Erythroblast (primary cell): ENCODE measurements at regions not wholly inside any gene's neighbourhood (a gene's known extent, or its start where the extent isn't known, plus 50 kb on each side); places are given as distances from the start of the nearest gene placed in this dataset.
"Not testable (repeated sequence)": the region's sequence is repeated elsewhere in the genome, so short reads cannot be mapped to it uniquely, and the experiment has no call there.

Source experiments
- DNase-seq, 2 experiments: peaks; one replicate each; lab custom pipeline; 2025; lab: John Stamatoyannopoulos, UW
- GATA1 ChIP-seq: IDR thresholded peaks from 2 replicates; pipeline ENCODE4 v1.6.1; 2011; ENCODE audit warnings: low read depth, mild to moderate bottlenecking, control low read depth, low read length, moderate library complexity
- POLR2A ChIP-seq: IDR thresholded peaks from 2 replicates; pipeline ENCODE4 v1.6.1; 2011; ENCODE audit warnings: mild to moderate bottlenecking, low read length

DNA sequence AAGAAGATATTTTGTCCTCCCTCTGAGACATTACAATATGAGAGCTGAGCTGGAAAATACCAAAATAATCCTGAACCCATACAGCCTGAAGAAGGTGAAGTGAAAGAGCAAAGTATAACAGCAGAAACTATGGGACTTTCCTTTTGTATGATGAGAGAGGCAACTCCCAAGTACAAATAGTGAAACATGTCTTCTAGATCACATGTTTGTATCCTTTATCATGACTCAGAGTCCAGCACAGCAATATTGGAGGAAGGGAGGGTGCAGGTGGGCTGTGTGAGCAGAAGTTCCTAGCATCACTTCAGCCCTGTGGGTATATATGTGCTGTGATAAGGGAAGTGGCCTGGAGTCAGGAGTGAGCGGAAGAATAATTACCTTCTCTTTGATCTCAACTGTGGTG is 265.6 kb upstream of the NRXN1 start:
- no peak for DNase-seq
- TF ChIP-seq POLR2A: no peak
- TF ChIP-seq GATA1: no peak

GRCh38 chr2:51293566-51294200 is 261.8 kb upstream of the NRXN1 start:
- DNase-seq: no peak
- TF ChIP-seq GATA1: no peak
- no peak for TF ChIP-seq POLR2A

- TF ChIP-seq GATA1 (no peak), POLR2A (no peak)
- no peak for DNase-seq
Measured at GRCh38 chr2:51291762-51292551, 260.0 kb upstream of the NRXN1 start.

GRCh38 chr2:51290725-51291124 is 258.8 kb upstream of the NRXN1 start:
- DNase-seq: no peak
- TF ChIP-seq POLR2A (no peak), GATA1 (no peak)

DNA sequence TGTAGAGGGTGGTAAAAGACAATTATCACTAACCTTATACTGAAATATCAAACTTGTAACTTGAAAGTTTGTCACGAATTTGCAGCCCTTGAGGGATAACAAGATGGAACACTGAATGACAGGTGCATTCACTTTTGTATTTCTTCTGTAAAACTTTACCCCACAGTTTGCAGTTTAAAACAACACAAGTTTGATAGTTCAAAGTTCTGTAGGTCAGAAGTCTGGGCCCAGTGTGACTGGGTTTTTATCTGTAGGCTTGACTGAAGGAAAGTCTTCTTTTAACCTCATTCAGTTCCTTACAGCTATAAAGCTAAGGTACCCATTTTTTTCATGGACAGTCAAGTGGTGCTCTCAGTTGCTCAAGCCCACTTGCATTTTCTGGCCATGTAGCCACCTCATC is 257.1 kb upstream of the NRXN1 start:
- no peak for TF ChIP-seq POLR2A
- TF ChIP-seq GATA1: no peak
- DNase-seq: no peak

DNA sequence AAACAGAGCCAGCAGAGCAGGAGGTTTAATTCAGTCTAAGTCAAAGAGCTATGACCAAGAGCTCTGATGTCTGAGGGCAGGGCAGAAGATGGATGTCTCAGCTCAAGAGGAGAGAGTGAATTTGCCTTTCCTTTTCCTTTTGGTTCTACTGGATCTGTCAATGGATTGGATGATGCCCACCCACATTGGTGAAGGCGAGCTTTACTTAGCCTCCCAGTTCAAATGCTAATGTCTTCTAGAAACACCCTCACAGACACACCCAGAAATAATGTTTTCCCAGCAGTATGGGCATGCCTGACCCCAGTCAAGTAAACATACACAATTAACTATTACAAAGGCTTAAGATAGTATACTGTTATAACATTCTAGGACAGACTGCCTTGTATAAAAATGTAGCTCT is 236.3 kb upstream of the NRXN1 start:
- TF ChIP-seq GATA1 (no peak), POLR2A (no peak)
- no peak for DNase-seq

GRCh38 chr2:51265539-51265938 is 233.6 kb upstream of the NRXN1 start:
- DNase-seq: no peak
- TF ChIP-seq POLR2A (no peak), GATA1 (no peak)

GRCh38 chr2:51263951-51264350 is 232.0 kb upstream of the NRXN1 start:
- TF ChIP-seq POLR2A: no peak
- no peak for TF ChIP-seq GATA1
- no peak for DNase-seq

DNA sequence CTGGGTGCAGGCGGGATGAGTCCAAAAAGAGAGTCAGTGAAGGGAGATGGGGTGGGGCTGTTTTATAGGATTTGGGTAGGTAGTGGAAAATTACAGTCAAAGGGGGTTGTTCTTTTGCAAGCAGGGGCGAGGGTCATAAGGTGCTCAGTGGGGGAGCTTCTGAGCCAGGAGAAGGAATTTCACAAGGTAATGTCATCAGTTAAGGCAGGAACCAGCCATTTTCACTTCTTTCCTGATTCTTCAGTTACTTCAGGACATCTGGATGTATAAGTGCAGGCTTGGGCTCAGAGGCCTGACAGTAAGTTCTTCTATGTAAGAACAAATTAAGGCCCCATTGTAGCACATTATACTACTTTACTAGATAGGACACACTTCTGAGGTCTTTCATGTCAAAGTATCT is 231.2 kb upstream of the NRXN1 start:
- DNase-seq: not testable (repeated sequence)

GRCh38 chr2:51258301-51258700 is 226.4 kb upstream of the NRXN1 start:
- TF ChIP-seq GATA1: no peak
- TF ChIP-seq POLR2A: no peak
- no peak for DNase-seq

- TF ChIP-seq GATA1: no peak
- TF ChIP-seq POLR2A: no peak
- DNase-seq: no peak
Measured at GRCh38 chr2:51256736-51257135, 224.8 kb upstream of the NRXN1 start.

GRCh38 chr2:51251356-51251755 is 219.4 kb upstream of the NRXN1 start:
- no peak for TF ChIP-seq GATA1
- TF ChIP-seq POLR2A: no peak
- no peak for DNase-seq

- no peak for DNase-seq
- TF ChIP-seq GATA1 (no peak), POLR2A (no peak)
Measured at GRCh38 chr2:51247252-51247805, 215.4 kb upstream of the NRXN1 start.

- TF ChIP-seq POLR2A: no peak
- no peak for TF ChIP-seq GATA1
- no peak for DNase-seq
Measured at GRCh38 chr2:51243892-51244535, 212.1 kb upstream of the NRXN1 start.
